Left ventricle myocardium superior (tissue), 1 donor: ENCODE measurements at regions not wholly inside any gene's neighbourhood (a gene's known extent, or its start where the extent isn't known, plus 50 kb on each side); places are given as distances from the start of the nearest gene placed in this dataset.
"Not testable (repeated sequence)": the region's sequence is repeated elsewhere in the genome, so short reads cannot be mapped to it uniquely, and the experiment has no call there.

Source experiments
- ATAC-seq: fragments of 200-7000 bp; cut with Tn5 transposase; one replicate; pipeline ENCODE4 v1.9.1; 2020; ENCODE audit warnings: mild to moderate bottlenecking, moderate library complexity
- DNase-seq: peaks from one replicate; pipeline ENCODE4 v3.0.0-alpha.2; 2020
- intact Hi-C: fragments of 100-400 bp; cut with micrococcal nuclease; formaldehyde crosslinking; loops from one replicate; pipeline ENCODE4 v1.11.0; 2022
- donor health status: DM: no; HTN: yes; CAD: no; lungs with severe emphysema.

GRCh38 chr3:160047876-160048275 lies 59.2 kb downstream of the IL12A start:
- no peak for DNase-seq
- no peak for ATAC-seq
- intact Hi-C loops = no loop called here

GRCh38 chr3:160049038-160049437 lies 60.4 kb downstream of the IL12A start:
- no peak for ATAC-seq
- no peak for DNase-seq
- intact Hi-C loops = no loop called here

GRCh38 chr3:160049565-160049964 lies 60.9 kb downstream of the IL12A start:
- intact Hi-C loops = no loop called here
- DNase-seq (no peak), ATAC-seq (no peak)

- ATAC-seq (no peak), DNase-seq (no peak)
- intact Hi-C loops = no loop called here
Measured at GRCh38 chr3:160049988-160050387, 61.4 kb downstream of the IL12A start.

- DNase-seq (no peak), ATAC-seq (peak; percentile 83)
- intact Hi-C loops = no loop called here
Measured at GRCh38 chr3:160052385-160053047, 63.9 kb downstream of the IL12A start.

GRCh38 chr3:160053048-160053391 lies 64.4 kb downstream of the IL12A start:
- intact Hi-C loops = no loop called here
- DNase-seq = no peak
- ATAC-seq = no peak

GRCh38 chr3:160054862-160055261 lies 66.2 kb downstream of the IL12A start:
- DNase-seq, ATAC-seq, intact Hi-C loops: not testable (repeated sequence)

DNA sequence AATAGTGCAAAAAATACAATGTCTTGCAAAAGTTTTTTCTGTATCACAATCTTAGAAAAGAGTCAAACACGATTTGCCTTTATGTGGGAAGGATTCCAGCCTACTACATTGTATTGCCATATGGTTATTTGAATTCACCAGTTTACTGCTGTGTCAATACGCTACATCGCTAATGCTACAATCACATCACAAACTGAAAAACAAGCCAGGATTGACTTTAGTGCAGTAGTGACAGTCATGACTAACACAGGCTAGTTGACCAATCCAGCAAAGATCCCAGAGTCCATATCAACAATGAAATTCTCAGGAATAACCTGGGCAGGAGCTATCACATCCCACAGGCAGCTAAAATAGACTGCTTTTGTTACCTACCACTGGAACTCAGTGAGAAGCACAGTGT lies 67.0 kb downstream of the IL12A start:
- ATAC-seq (no peak), DNase-seq (no peak)
- intact Hi-C loops = no loop called here

GRCh38 chr3:160057331-160057730 lies 68.7 kb downstream of the IL12A start:
- ATAC-seq (no peak), DNase-seq (no peak)
- intact Hi-C loops = no loop called here

GRCh38 chr3:160060409-160061027 lies 71.9 kb downstream of the IL12A start:
- DNase-seq = no peak
- intact Hi-C loops = no loop called here
- ATAC-seq = no peak

GRCh38 chr3:160061525-160061924 lies 72.9 kb downstream of the IL12A start:
- ATAC-seq (no peak), DNase-seq (no peak)
- intact Hi-C loops = no loop called here

- intact Hi-C loops = no loop called here
- DNase-seq (no peak), ATAC-seq (no peak)
Measured at GRCh38 chr3:160065282-160065681, 76.6 kb downstream of the IL12A start.

GRCh38 chr3:160065786-160066185 lies 77.2 kb downstream of the IL12A start:
- intact Hi-C loops = no loop called here
- ATAC-seq (no peak), DNase-seq (no peak)

- ATAC-seq (no peak), DNase-seq (no peak)
- intact Hi-C loops = no loop called here
Measured at GRCh38 chr3:160069986-160070385, 81.4 kb downstream of the IL12A start.

GRCh38 chr3:160076519-160076918 lies 87.9 kb downstream of the IL12A start:
- ATAC-seq = no peak
- intact Hi-C loops = no loop called here
- DNase-seq = no peak

DNA sequence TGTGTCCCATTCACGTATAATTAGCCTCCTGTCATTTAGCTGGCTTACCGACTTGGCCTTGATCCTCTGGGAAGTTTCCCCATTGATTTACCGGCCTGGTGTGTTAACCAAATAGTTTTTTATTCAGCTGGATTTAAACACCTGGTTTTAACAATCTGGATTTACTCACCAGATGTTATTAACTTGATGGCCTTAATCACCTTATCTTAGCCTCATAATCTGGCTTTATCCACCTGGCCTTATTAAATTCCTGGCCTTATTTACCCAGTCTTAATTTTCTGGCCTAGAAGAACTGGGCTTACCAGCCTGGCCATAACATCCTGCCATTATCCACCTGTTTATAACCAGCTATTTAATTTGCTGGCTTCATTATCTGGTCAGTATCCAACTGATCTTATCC lies 89.9 kb downstream of the IL12A start:
- ATAC-seq (no peak), DNase-seq (no peak)
- intact Hi-C loops = no loop called here

DNA sequence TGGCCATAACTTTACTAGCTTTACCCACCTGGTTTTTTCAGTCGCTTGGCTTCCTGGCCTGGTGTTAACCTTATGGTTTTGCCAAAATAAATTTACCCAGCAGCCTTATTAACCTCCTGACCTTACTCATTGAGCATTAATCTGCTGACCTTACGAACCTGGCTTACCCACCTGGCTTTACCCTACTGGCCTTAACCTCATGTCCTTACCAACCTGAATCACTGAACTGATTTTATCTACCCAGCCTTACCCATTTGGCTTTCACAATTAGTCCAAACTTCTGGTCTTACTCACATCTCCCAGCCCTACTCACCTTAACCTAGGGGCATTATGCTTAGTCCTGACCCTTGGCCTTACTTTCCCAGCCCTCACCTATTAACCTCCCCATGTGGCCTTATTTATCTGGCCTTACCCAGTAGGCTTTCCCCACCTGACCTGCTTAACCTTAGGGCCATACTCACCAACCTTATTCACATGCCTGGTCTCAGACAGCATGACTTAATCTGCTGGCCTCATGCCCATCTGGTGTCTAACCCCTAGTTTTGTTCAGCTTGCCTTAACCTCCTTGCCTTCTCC lies 93.4 kb downstream of the IL12A start:
- no peak for ATAC-seq
- DNase-seq = no peak
- intact Hi-C loops = no loop called here

GRCh38 chr3:160084998-160085397 lies 96.4 kb downstream of the IL12A start:
- ATAC-seq (no peak), DNase-seq (no peak)
- intact Hi-C loops = no loop called here

DNA sequence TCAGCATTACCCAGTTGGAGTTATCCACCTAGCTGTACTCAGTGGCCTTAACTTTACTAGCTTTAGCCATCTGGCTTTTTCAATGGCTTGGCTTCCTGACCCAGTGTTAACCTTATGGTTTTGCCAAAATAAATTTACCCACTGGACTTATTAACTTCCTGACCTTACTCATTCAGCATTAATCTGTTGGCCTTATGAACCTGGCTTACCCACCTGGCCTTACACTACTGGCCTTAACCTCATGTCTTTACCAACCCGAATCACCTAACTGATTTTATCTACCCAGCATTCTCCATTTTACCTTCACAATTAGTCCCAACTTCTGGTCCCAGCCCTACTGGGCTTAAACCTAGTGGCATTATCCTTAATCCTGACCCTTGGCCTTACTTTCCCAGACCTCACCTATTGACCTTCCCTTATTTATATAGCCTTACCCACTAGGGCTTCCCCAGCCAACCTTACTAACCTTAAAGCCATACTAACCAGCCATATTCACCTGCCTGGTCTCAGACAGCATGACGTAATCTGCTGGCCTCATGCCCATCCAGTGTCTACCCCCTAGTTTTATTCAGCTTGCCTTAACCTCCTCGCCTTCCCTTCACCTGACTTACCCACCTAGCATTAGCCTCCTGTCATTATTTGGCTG lies 100.0 kb downstream of the IL12A start:
- intact Hi-C loops = no loop called here
- DNase-seq (no peak), ATAC-seq (no peak)

GRCh38 chr3:160090653-160091052 lies 102.0 kb downstream of the IL12A start:
- ATAC-seq (no peak), DNase-seq (no peak)
- intact Hi-C loops = no loop called here

GRCh38 chr3:160091441-160091840 lies 102.8 kb downstream of the IL12A start:
- no peak for ATAC-seq
- DNase-seq = no peak
- intact Hi-C loops = no loop called here
